SHP77 treated with DMSO at 0.1 percent for 48 hours (cell line): ENCODE measurements at regions not wholly inside any gene's neighbourhood (a gene's known extent, or its start where the extent isn't known, plus 50 kb on each side); places are given as distances from the start of the nearest gene placed in this dataset.

Source experiments
- DNase-seq: peaks from one replicate; lab custom pipeline; 2025; lab: John Stamatoyannopoulos, UW

- DNase-seq: no peak
Measured at GRCh38 chr4:20302336-20302735, 50.6 kb downstream of the SLIT2 start.

- no peak for DNase-seq
Measured at GRCh38 chr4:20305976-20306375, 54.3 kb downstream of the SLIT2 start.

- DNase-seq: no peak
Measured at GRCh38 chr4:20311856-20312255, 60.2 kb downstream of the SLIT2 start.

GRCh38 chr4:20313237-20314030, 61.7 kb downstream of the SLIT2 start:
- no peak for DNase-seq

GRCh38 chr4:20317424-20317985, 65.8 kb downstream of the SLIT2 start:
- DNase-seq: no peak

- DNase-seq: no peak
Measured at GRCh38 chr4:20318001-20318908, 66.5 kb downstream of the SLIT2 start.

- DNase-seq: no peak
Measured at GRCh38 chr4:20318909-20319277, 67.2 kb downstream of the SLIT2 start.

GRCh38 chr4:20319825-20320612, 68.3 kb downstream of the SLIT2 start:
- DNase-seq: no peak

- no peak for DNase-seq
Measured at GRCh38 chr4:20323991-20324390, 72.3 kb downstream of the SLIT2 start.

GRCh38 chr4:20326460-20326859, 74.8 kb downstream of the SLIT2 start:
- no peak for DNase-seq

GRCh38 chr4:20326977-20327376, 75.3 kb downstream of the SLIT2 start:
- DNase-seq: no peak

- DNase-seq: no peak
Measured at GRCh38 chr4:20327808-20328207, 76.1 kb downstream of the SLIT2 start.

GRCh38 chr4:20331642-20332041, 79.9 kb downstream of the SLIT2 start:
- DNase-seq: no peak

GRCh38 chr4:20333141-20333715, 81.5 kb downstream of the SLIT2 start:
- no peak for DNase-seq

- no peak for DNase-seq
Measured at GRCh38 chr4:20337261-20337664, 85.6 kb downstream of the SLIT2 start.

- no peak for DNase-seq
Measured at GRCh38 chr4:20338841-20339240, 87.1 kb downstream of the SLIT2 start.

- no peak for DNase-seq
Measured at GRCh38 chr4:20341134-20341738, 89.5 kb downstream of the SLIT2 start.

GRCh38 chr4:20347531-20347930, 95.8 kb downstream of the SLIT2 start:
- DNase-seq: no peak

GRCh38 chr4:20348411-20348810, 96.7 kb downstream of the SLIT2 start:
- DNase-seq: no peak

- no peak for DNase-seq
Measured at GRCh38 chr4:20351360-20352162, 99.9 kb downstream of the SLIT2 start.

- no peak for DNase-seq
Measured at GRCh38 chr4:20352163-20352431, 100.4 kb downstream of the SLIT2 start.
